ENCODE measurements at regions not wholly inside any gene's neighbourhood (a gene's known extent, or its start where the extent isn't known, plus 50 kb on each side); places are given as distances from the start of the nearest gene placed in this dataset.

DNA sequence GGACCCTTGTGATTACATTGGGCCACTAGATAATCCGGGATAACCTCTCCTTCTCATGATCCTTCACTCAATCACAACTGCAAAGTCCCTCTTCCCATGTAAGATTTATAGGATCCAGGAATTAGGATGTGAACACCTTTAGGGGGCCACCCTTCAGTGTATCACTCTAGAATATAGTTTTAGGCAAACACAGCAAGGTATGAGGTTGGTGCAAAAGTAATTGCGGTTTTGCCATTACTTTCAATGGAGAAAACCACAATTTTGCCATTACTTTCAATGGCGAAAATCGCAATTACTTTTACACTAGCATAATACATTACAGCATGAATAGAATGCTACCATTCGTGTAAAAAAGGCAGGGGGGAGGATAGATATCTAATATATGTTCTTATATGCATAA lies 104.0 kb downstream of the BAMBI start:
- H3K27me3 ChIP-seq (replicated peaks; ENCODE audit: insufficient read depth): no peaks in the 10 kb centered on the region
- no peaks in the 10 kb centered on the region for H3K4me1 ChIP-seq (ENCODE audit: control insufficient read depth in 1 of 2, low read depth in 2 of 2)
- ATAC-seq (ENCODE audit: insufficient number of reproducible peaks, low FRiP score, low read depth) (no peak), DNase-seq (ENCODE audit: low spot score) (no peak)
- no peak overlapping the region for H3K27ac ChIP-seq
- no peak for TF ChIP-seq CTCF (IDR thresholded peaks at IDR 0.05)
- H3K9me3 ChIP-seq: no peaks in the 10 kb centered on the region
- no peaks in the 10 kb centered on the region for H3K36me3 ChIP-seq
- no peak overlapping the region for H3K4me3 ChIP-seq

GRCh38 chr10:28783087-28783486 lies 105.8 kb downstream of the BAMBI start:
- Histone ChIP-seq H3K27me3 (replicated peaks; ENCODE audit: insufficient read depth) (no peaks in the 10 kb centered on the region), H3K36me3 (no peaks in the 10 kb centered on the region), H3K4me1 (ENCODE audit: control insufficient read depth in 1 of 2, low read depth in 2 of 2) (no peaks in the 10 kb centered on the region), H3K27ac (no peak overlapping the region), H3K9me3 (no peaks in the 10 kb centered on the region), H3K4me3 (no peak overlapping the region)
- ATAC-seq (ENCODE audit: insufficient number of reproducible peaks, low FRiP score, low read depth): no peak
- TF ChIP-seq CTCF (IDR thresholded peaks at IDR 0.05): no peak
- no peak for DNase-seq (ENCODE audit: low spot score)

DNA sequence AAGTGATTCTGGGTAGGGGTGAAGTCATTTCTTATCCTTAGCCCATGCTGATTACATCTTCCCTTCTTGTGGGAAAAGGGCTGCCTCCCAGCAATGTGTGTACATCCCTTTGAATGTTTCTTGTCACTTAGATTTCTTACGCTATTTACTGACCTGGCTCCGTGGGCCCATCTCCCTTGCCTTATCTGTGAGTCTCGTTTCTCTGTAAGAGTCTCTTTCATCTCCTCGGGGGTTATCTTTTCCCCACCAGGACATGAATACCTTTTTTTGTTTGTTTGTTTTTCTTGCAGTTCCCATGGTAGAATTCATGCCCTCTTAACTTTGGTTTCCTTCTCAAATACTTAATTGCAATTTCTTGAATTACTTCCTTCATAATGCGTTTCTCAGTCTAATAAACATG lies 107.7 kb downstream of the BAMBI start:
- no peak for DNase-seq (ENCODE audit: low spot score)
- H3K4me1 ChIP-seq (ENCODE audit: control insufficient read depth in 1 of 2, low read depth in 2 of 2): no peaks in the 10 kb centered on the region
- H3K27ac ChIP-seq: no peak overlapping the region
- no peaks in the 10 kb centered on the region for H3K9me3 ChIP-seq
- no peaks in the 10 kb centered on the region for H3K27me3 ChIP-seq (replicated peaks; ENCODE audit: insufficient read depth)
- no peak for TF ChIP-seq CTCF (IDR thresholded peaks at IDR 0.05)
- no peak overlapping the region for H3K4me3 ChIP-seq
- no peak for ATAC-seq (ENCODE audit: insufficient number of reproducible peaks, low FRiP score, low read depth)
- H3K36me3 ChIP-seq: no peaks in the 10 kb centered on the region

DNA sequence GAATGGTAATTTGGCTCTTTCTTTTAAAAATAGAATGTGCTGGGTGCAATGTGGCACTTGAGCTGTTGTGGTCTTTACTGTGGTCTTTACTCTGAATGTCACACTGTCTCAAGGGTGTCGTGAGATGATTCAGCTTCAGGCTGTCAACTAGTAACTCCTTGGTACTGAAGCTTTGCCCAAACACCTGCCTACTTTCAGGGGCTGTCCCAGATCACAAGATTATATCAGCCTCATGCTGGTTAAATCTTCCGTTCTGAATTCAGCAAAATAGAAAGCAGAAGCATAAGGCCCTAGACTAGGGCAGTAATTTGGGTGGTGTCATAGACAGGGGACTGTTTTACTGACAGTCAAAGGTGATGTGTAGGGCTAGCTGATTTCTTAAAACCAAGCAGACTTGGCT lies 110.9 kb downstream of the BAMBI start:
- Histone ChIP-seq H3K27me3 (replicated peaks; ENCODE audit: insufficient read depth) (no peaks in the 10 kb centered on the region), H3K36me3 (no peaks in the 10 kb centered on the region), H3K27ac (no peak overlapping the region), H3K4me1 (ENCODE audit: control insufficient read depth in 1 of 2, low read depth in 2 of 2) (no peaks in the 10 kb centered on the region), H3K4me3 (no peak overlapping the region), H3K9me3 (no peaks in the 10 kb centered on the region)
- DNase-seq (ENCODE audit: low spot score): no peak
- no peak for ATAC-seq (ENCODE audit: insufficient number of reproducible peaks, low FRiP score, low read depth)
- TF ChIP-seq CTCF (IDR thresholded peaks at IDR 0.05): no peak

DNA sequence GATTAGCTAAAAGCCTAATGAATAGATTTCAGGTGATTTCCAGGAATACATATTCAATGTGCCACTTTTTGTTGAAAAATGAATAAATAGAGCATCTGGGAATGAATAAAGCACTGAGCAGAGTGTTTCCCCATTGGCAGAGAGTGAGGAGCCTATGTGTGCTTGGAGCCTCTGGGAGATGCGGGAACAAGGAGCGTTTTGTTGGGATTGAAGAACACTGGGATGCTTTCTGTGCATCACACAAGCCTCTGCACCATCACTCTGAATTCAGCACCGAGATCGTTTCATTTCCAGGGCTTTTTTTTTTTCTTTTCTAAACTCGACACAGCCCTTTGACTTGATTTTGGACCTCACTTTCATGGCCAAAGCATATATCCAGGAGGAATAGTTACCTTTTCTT lies 111.4 kb downstream of the BAMBI start:
- Histone ChIP-seq H3K36me3 (no peaks in the 10 kb centered on the region), H3K27me3 (replicated peaks; ENCODE audit: insufficient read depth) (no peaks in the 10 kb centered on the region), H3K27ac (no peak overlapping the region), H3K4me1 (ENCODE audit: control insufficient read depth in 1 of 2, low read depth in 2 of 2) (no peaks in the 10 kb centered on the region), H3K9me3 (no peaks in the 10 kb centered on the region), H3K4me3 (no peak overlapping the region)
- TF ChIP-seq CTCF (IDR thresholded peaks at IDR 0.05): no peak
- ATAC-seq (ENCODE audit: insufficient number of reproducible peaks, low FRiP score, low read depth): no peak
- DNase-seq (ENCODE audit: low spot score): no peak

Data from thoracic aorta (tissue), 2 donors.